PC-3 (cell line): ENCODE measurements at regions not wholly inside any gene's neighbourhood (a gene's known extent, or its start where the extent isn't known, plus 50 kb on each side); places are given as distances from the start of the nearest gene placed in this dataset.

Experiments used
- ATAC-seq: fragments of 200-7000 bp; cut with Tn5 transposase; 2 replicates; pipeline ENCODE4 v1.9.1; 2020; ENCODE audit warnings: mild to moderate bottlenecking, moderate library complexity
- BruUV-seq: library from RNA; stranded (reverse); fragments of 400-500 nt; replicated peaks from 2 replicates; lab custom pipeline; 2021; lab: Mats Ljungman, UMichigan
- CTCF ChIA-PET: fragments of 300-600 bp; sonication (Branson Sonifier 250); formaldehyde crosslinking; loops from one replicate; lab custom pipeline; 2022; ENCODE audit warnings: antibody characterized with exemption; lab: Charles Lee
- POLR2A ChIA-PET: fragments of 300-600 bp; sonication (Branson Sonifier 250); formaldehyde crosslinking; loops from one replicate; lab custom pipeline; 2022; ENCODE audit warnings: antibody characterized with exemption; ENCODE audit not compliant: unreplicated experiment; lab: Charles Lee
- DNase-seq: peaks from one replicate; pipeline ENCODE4 v3.0.0-alpha.2; 2015
- H2AFZ ChIP-seq: fragments of 300-600 bp; sonication (generic); 2 replicates; pipeline ENCODE4 v1.6.0; 2016; ENCODE audit warnings: antibody characterized with exemption, low read length
- H3F3A ChIP-seq: fragments of 300-600 bp; sonication (generic); one replicate; pipeline ENCODE4 v1.6.0; 2017; ENCODE audit warnings: antibody characterized with exemption, low read length, control low read depth, mild to moderate bottlenecking; ENCODE audit not compliant: unreplicated experiment
- H3K27ac ChIP-seq: fragments of 300-600 bp; sonication (generic); 2 replicates; pipeline ENCODE4 v1.5.1; 2016; ENCODE audit warnings: mild to moderate bottlenecking, low read length
- H3K27me3 ChIP-seq: fragments of 300-600 bp; sonication (generic); 2 replicates; pipeline ENCODE4 v1.6.1; 2016; ENCODE audit warnings: low read length, mixed read lengths
- H3K36me3 ChIP-seq: fragments of 300-600 bp; sonication (generic); 2 replicates; pipeline ENCODE4 v1.6.1; 2016; ENCODE audit warnings: low read depth, mixed run types, low read length, mixed read lengths
- H3K4me1 ChIP-seq: fragments of 300-600 bp; sonication (generic); 2 replicates; pipeline ENCODE4 v1.5.1; 2016; ENCODE audit warnings: low read length; ENCODE audit not compliant: insufficient read depth
- H3K4me2 ChIP-seq: fragments of 300-600 bp; sonication (generic); 2 replicates; pipeline ENCODE4 v1.6.0; 2016; ENCODE audit warnings: low read length
- H3K4me3 ChIP-seq: fragments of 300-600 bp; sonication (generic); 2 replicates; pipeline ENCODE4 v1.5.1; 2016; ENCODE audit warnings: mild to moderate bottlenecking, low read length, mixed read lengths
- H3K79me2 ChIP-seq: fragments of 300-600 bp; sonication (generic); 2 replicates; pipeline ENCODE4 v1.6.1; 2017; ENCODE audit warnings: low read length, mixed read lengths
- H3K9ac ChIP-seq: fragments of 300-600 bp; sonication (generic); 2 replicates; pipeline ENCODE4 v1.6.0; 2016; ENCODE audit warnings: mild to moderate bottlenecking, low read length
- H3K9me2 ChIP-seq: fragments of 300-600 bp; sonication (generic); replicated peaks from 2 replicates; pipeline ENCODE4 v1.6.1; 2016; ENCODE audit warnings: mixed run types, low read length, mixed read lengths
- H3K9me3 ChIP-seq: fragments of 300-600 bp; sonication (generic); 2 replicates; pipeline ENCODE4 v1.6.1; 2016; ENCODE audit warnings: low read length, mixed read lengths
- H4K20me1 ChIP-seq: fragments of 300-600 bp; sonication (generic); 2 replicates; pipeline ENCODE4 v1.6.1; 2016; ENCODE audit warnings: low read length, mixed read lengths
- EZH2 ChIP-seq: fragments of 300-600 bp; sonication (generic); IDR thresholded peaks from one replicate; pipeline ENCODE4 v1.6.1; 2017; ENCODE audit warnings: antibody characterized with exemption, mild to moderate bottlenecking, low read length; ENCODE audit not compliant: unreplicated experiment
- EZH2phosphoT487 ChIP-seq: fragments of 300-600 bp; sonication (generic); IDR thresholded peaks from 2 replicates; pipeline ENCODE4 v1.6.1; 2018; ENCODE audit warnings: mild to moderate bottlenecking, antibody characterized with exemption, low read length, borderline replicate concordance
- intact Hi-C: fragments of 100-400 bp; cut with micrococcal nuclease; formaldehyde crosslinking; loops from 2 replicates; pipeline ENCODE4 v1.9.0; 2023
- TF ChIP-seq, protein P1 (sequence below): fragments of 300-600 bp; sonication (generic); conservative IDR thresholded peaks from 2 replicates; pipeline ENCODE4 v1.5.1; 2017; ENCODE audit warnings: antibody characterized with exemption, low read depth, mild to moderate bottlenecking, low read length

- intact Hi-C loops, result no loop called here
- H3K36me3 ChIP-seq, result no peaks in the 10 kb centered on the region
- no TSS peak for BruUV-seq
These were observed 148.8 kb upstream of the NPY start for GRCh38 chr7:24135003-24135817.

DNA sequence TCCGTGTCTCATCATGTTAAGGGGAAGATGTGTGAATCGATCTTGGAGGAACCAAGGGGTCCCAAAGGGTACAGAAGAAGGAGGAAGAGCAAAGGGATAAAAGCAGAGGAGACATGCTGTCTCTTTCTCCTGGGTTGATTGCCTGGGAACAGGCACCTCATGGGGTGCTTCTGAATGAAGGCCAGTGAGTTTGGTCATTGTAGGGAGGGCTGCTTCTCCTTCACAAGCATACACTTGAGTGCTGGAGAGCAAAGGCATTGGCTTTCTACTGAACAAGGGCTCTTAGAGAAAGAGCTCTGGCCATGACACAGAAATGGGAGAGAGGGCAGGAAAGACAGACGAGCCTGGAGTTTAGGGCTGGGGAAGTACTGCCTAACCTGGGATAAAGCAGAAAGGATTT, 146.7 kb upstream of the NPY start:
- H3K9me2 ChIP-seq, result no peaks in the 10 kb centered on the region
- no peaks in the 10 kb centered on the region for H3F3A ChIP-seq
- no peak overlapping the region for H3K4me3 ChIP-seq
- H3K36me3 ChIP-seq, result no peaks in the 10 kb centered on the region
- H3K9ac ChIP-seq, result no peak overlapping the region
- intact Hi-C loops, result no loop called here
- H2AFZ ChIP-seq, result no peak overlapping the region
- no peaks in the 10 kb centered on the region; the same call in 1 of the 2 replicates for H3K27me3 ChIP-seq
- no peaks in the 10 kb centered on the region for H3K4me1 ChIP-seq
- no peaks in the 10 kb centered on the region for H4K20me1 ChIP-seq
- H3K4me2 ChIP-seq, result no peak overlapping the region
- H3K9me3 ChIP-seq, result no peaks in the 10 kb centered on the region
- POLR2A ChIA-PET, result no interaction called here
- H3K27ac ChIP-seq, result no peak overlapping the region
- BruUV-seq, result no TSS peak
- ATAC-seq (no peak), DNase-seq (no peak)
- H3K79me2 ChIP-seq, result no peaks in the 10 kb centered on the region
- TF ChIP-seq EZH2 (no peak), EZH2phosphoT487 (no peak)
- TF ChIP-seq, protein P1, sequence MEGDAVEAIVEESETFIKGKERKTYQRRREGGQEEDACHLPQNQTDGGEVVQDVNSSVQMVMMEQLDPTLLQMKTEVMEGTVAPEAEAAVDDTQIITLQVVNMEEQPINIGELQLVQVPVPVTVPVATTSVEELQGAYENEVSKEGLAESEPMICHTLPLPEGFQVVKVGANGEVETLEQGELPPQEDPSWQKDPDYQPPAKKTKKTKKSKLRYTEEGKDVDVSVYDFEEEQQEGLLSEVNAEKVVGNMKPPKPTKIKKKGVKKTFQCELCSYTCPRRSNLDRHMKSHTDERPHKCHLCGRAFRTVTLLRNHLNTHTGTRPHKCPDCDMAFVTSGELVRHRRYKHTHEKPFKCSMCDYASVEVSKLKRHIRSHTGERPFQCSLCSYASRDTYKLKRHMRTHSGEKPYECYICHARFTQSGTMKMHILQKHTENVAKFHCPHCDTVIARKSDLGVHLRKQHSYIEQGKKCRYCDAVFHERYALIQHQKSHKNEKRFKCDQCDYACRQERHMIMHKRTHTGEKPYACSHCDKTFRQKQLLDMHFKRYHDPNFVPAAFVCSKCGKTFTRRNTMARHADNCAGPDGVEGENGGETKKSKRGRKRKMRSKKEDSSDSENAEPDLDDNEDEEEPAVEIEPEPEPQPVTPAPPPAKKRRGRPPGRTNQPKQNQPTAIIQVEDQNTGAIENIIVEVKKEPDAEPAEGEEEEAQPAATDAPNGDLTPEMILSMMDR, result no peak
- CTCF ChIA-PET, result no interaction called here

More at GRCh38 chr7:24135003-24135817, 148.8 kb upstream of the NPY start:
- POLR2A ChIA-PET, result no interaction called here
- Histone ChIP-seq H3K4me2 (no peak overlapping the region), H4K20me1 (no peaks in the 10 kb centered on the region), H3K27ac (no peak overlapping the region), H3K4me3 (no peak overlapping the region), H3K79me2 (no peaks in the 10 kb centered on the region), H3K9ac (no peak overlapping the region), H2AFZ (no peak overlapping the region), H3K9me3 (no peaks in the 10 kb centered on the region), H3F3A (no peaks in the 10 kb centered on the region), H3K27me3 (no peaks in the 10 kb centered on the region; the same call in 1 of the 2 replicates), H3K9me2 (no peaks in the 10 kb centered on the region), H3K4me1 (no peaks in the 10 kb centered on the region)
- CTCF ChIA-PET, result no interaction called here
- TF ChIP-seq EZH2phosphoT487 (no peak), EZH2 (no peak)
- TF ChIP-seq, protein P1, result no peak
- DNase-seq, result no peak
- no peak for ATAC-seq

DNA sequence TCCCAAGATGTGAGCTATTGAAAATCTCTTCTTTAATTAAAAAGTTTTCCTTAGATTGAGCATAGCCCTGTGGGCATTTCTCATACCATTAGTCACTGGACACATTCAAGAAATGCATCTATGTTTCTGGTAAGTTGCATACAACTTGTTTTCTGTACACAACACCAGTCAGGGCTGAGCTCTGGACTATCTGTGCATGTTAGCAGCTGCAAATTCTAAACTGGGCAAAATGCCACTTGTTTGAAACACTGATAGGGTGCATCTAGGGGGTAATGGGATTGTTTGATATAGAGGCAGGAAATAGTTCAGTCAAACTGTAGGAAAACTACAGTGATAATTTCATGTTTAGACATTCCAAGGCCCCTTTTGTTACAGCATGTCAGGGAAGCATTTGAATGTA, 145.6 kb upstream of the NPY start:
- no peak for ATAC-seq
- no peak for DNase-seq
- intact Hi-C loops, result no loop called here

More for the DNA sequence above, 145.6 kb upstream of the NPY start:
- Histone ChIP-seq H3K9me3 (no peaks in the 10 kb centered on the region), H3K9ac (no peak overlapping the region), H3K4me1 (no peaks in the 10 kb centered on the region), H3K27me3 (no peaks in the 10 kb centered on the region; the same call in 1 of the 2 replicates), H3K79me2 (no peaks in the 10 kb centered on the region), H4K20me1 (no peaks in the 10 kb centered on the region), H2AFZ (no peak overlapping the region), H3F3A (no peaks in the 10 kb centered on the region), H3K4me2 (no peak overlapping the region), H3K4me3 (no peak overlapping the region), H3K9me2 (no peaks in the 10 kb centered on the region), H3K36me3 (no peaks in the 10 kb centered on the region), H3K27ac (no peak overlapping the region)
- no peak for TF ChIP-seq EZH2
- TF ChIP-seq, protein P1, result no peak
- TF ChIP-seq EZH2phosphoT487, result no peak
- BruUV-seq, result no TSS peak
- ChIA-PET CTCF (no interaction called here), POLR2A (no interaction called here)
